Liver (tissue), 9 donors: ENCODE measurements at regions not wholly inside any gene's neighbourhood (a gene's known extent, or its start where the extent isn't known, plus 50 kb on each side); places are given as distances from the start of the nearest gene placed in this dataset. TPM values are rescaled to one million over a fixed set of nuclear protein-coding genes. Genes with fewer than 3 reads are reported as not detected.

Experiments
- DNase-seq: peaks from one replicate; pipeline ENCODE4 v3.0.0-alpha.2; 2017; ENCODE audit warnings: low spot score
- H3K27ac ChIP-seq, 2 donors: one replicate each; pipeline ENCODE4 v1.7.0; 2013; ENCODE audit warnings: inconsistent platforms in 2 of 2, low read length in 2 of 2, control low read depth in 1 of 2, low read depth in 1 of 2, mild to moderate bottlenecking in 1 of 2
- H3K27me3 ChIP-seq, 4 donors: one replicate each; pipeline versions ENCODE4 v1.6.1 to v1.7.0; 2013; ENCODE audit warnings: low read length in 3 of 4, inconsistent platforms in 1 of 4, mild to moderate bottlenecking in 1 of 4, moderate library complexity in 1 of 4; ENCODE audit not compliant: control insufficient read depth in 4 of 4, insufficient read depth in 4 of 4
- H3K36me3 ChIP-seq, 4 donors: one replicate each; pipeline versions ENCODE4 v1.6.1 to v1.7.0; 2013; ENCODE audit warnings: low read length in 3 of 4, mild to moderate bottlenecking in 3 of 4, low read depth in 1 of 4, moderate library complexity in 1 of 4; ENCODE audit not compliant: control insufficient read depth in 4 of 4, insufficient read depth in 3 of 4
- H3K4me1 ChIP-seq, 4 donors: one replicate each; pipeline versions ENCODE4 v1.6.1 to v1.7.0; 2013; ENCODE audit warnings: low read length in 3 of 4, mild to moderate bottlenecking in 3 of 4, moderate library complexity in 1 of 4; ENCODE audit not compliant: control insufficient read depth in 4 of 4, insufficient read depth in 4 of 4
- H3K4me3 ChIP-seq, 3 donors: one replicate each; pipeline versions ENCODE4 v1.6.1 to v1.7.0; 2013; ENCODE audit warnings: low read length in 3 of 3, control low read depth in 1 of 3, low read depth in 1 of 3, mild to moderate bottlenecking in 1 of 3
- H3K9ac ChIP-seq, 2 donors: one replicate each; pipeline ENCODE4 v1.7.0; 2013; ENCODE audit warnings: low read length in 2 of 2, mild to moderate bottlenecking in 2 of 2, moderate library complexity in 2 of 2, control low read depth in 1 of 2, low read depth in 1 of 2
- H3K9me3 ChIP-seq, 4 donors: one replicate each; pipeline versions ENCODE4 v1.6.1 to v1.7.0; 2013; ENCODE audit warnings: low read length in 3 of 4; ENCODE audit not compliant: control insufficient read depth in 4 of 4
- EGR1 ChIP-seq, 2 donors: IDR thresholded peaks; 2 replicates each; pipeline ENCODE4 v1.6.1; 2016 to 2018; ENCODE audit warnings: antibody characterized with exemption in 2 of 2, low read depth in 2 of 2
- FOXA1 ChIP-seq: IDR thresholded peaks from 2 replicates; pipeline ENCODE4 v1.6.1; 2016; ENCODE audit warnings: antibody characterized with exemption
- FOXA2 ChIP-seq: IDR thresholded peaks from 2 replicates; pipeline ENCODE4 v1.6.1; 2016; ENCODE audit warnings: antibody characterized with exemption
- GABPA ChIP-seq, 2 donors: IDR thresholded peaks in 1 of 2; conservative IDR thresholded peaks in 1 of 2; 2 replicates each; pipeline ENCODE4 v1.6.1; 2016; ENCODE audit warnings: antibody characterized with exemption in 2 of 2, mild to moderate bottlenecking in 1 of 2, moderate library complexity in 1 of 2
- HNF4A ChIP-seq, 2 donors: conservative IDR thresholded peaks; 2 replicates each; pipeline ENCODE4 v1.6.1; 2016; ENCODE audit warnings: antibody characterized with exemption in 2 of 2, mild to moderate bottlenecking in 2 of 2
- HNF4G ChIP-seq: IDR thresholded peaks from 2 replicates; pipeline ENCODE4 v1.6.1; 2016; ENCODE audit warnings: antibody characterized with exemption
- JUND ChIP-seq, 2 donors: IDR thresholded peaks; 2 replicates each; pipeline ENCODE4 v1.6.1; 2016; ENCODE audit warnings: antibody characterized with exemption in 2 of 2
- NR2F2 ChIP-seq: IDR thresholded peaks from 2 replicates; pipeline ENCODE4 v1.6.1; 2016; ENCODE audit warnings: antibody characterized with exemption
- RAD21 ChIP-seq, 2 donors: IDR thresholded peaks; 2 replicates each; pipeline ENCODE4 v1.6.1; 2016; ENCODE audit warnings: antibody characterized with exemption in 2 of 2, mild to moderate bottlenecking in 2 of 2
- REST ChIP-seq: IDR thresholded peaks from 2 replicates; pipeline ENCODE4 v1.6.1; 2016; ENCODE audit warnings: antibody characterized with exemption, mild to moderate bottlenecking
- RXRA ChIP-seq, 2 donors: IDR thresholded peaks; 2 replicates each; pipeline ENCODE4 v1.6.1; 2017 to 2018; ENCODE audit warnings: antibody characterized with exemption in 2 of 2, mild to moderate bottlenecking in 1 of 2
- SP1 ChIP-seq: IDR thresholded peaks from 2 replicates; pipeline ENCODE4 v1.6.1; 2018; ENCODE audit warnings: antibody characterized with exemption, mild to moderate bottlenecking
- TAF1 ChIP-seq: conservative IDR thresholded peaks from 2 replicates; pipeline ENCODE4 v1.6.1; 2016; ENCODE audit warnings: antibody characterized with exemption, mild to moderate bottlenecking
- YY1 ChIP-seq: IDR thresholded peaks from 2 replicates; pipeline ENCODE4 v1.6.1; 2016; ENCODE audit warnings: antibody characterized with exemption, mild to moderate bottlenecking
- ZBTB33 ChIP-seq: IDR thresholded peaks from 2 replicates; pipeline ENCODE4 v1.6.1; 2016; ENCODE audit warnings: antibody characterized with exemption
- WGBS: extraction: QIAGEN DNeasy Blood & Tissue Kit; methylation state at CpG from one replicate; pipeline ENCODE4 v1.1.7; 2013; 5-methylcytosine and 5-hydroxymethylcytosine counted together
- small RNA-seq: library from RNA; depleted of rRNA; stranded (forward); fragments of <200 nt; gene quantifications from one replicate; pipeline ENCODE3, GENCODE V24; 2014
- TF ChIP-seq, protein P1 (sequence below): fragments of 150-350 bp; IDR thresholded peaks from 2 replicates; pipeline ENCODE4 v1.5.1; 2017; ENCODE audit warnings: improper control_type of control experiment, low read depth, low read length; ENCODE audit not compliant: missing input control
- TF ChIP-seq, protein P2 (sequence below): IDR thresholded peaks from 2 replicates; pipeline ENCODE4 v1.6.1; 2016; ENCODE audit warnings: antibody characterized with exemption
- TF ChIP-seq, protein P3 (sequence below): IDR thresholded peaks from 2 replicates; pipeline ENCODE4 v1.6.1; 2016; ENCODE audit warnings: antibody characterized with exemption
- donor health status: healthy.
- donor health status: healthy.
- donor health status: healthy.
- donor health status: healthy.
- donor health status: healthy.

- no peak overlapping the region for H3K27ac ChIP-seq
- no peaks in the 10 kb centered on the region for H3K36me3 ChIP-seq
- H3K9ac ChIP-seq: no peak overlapping the region
- 94% methylated on average over 4 of the region's 4 CpGs for WGBS
- no peaks in the 10 kb centered on the region for H3K4me1 ChIP-seq
- no peak for DNase-seq
- peaks cover 2 to 12% (median 3%) of the 10 kb centered on the region in 4 donors for H3K9me3 ChIP-seq
- TF ChIP-seq TAF1: no peak
- no peak for TF ChIP-seq FOXA2
- H3K27me3 ChIP-seq: peaks cover 0 to 2% (median 0%) of the 10 kb centered on the region in 4 donors
- no peak overlapping the region for H3K4me3 ChIP-seq
Observed at GRCh38 chr2:65483763-65484162, 51.4 kb upstream of the SPRED2 start.

- WGBS: 69% methylated on average over 3 of the region's 3 CpGs
- no peak overlapping the region for H3K27ac ChIP-seq
- H3K4me3 ChIP-seq: no peak overlapping the region
- no peaks in the 10 kb centered on the region for H3K36me3 ChIP-seq
- H3K4me1 ChIP-seq: no peaks in the 10 kb centered on the region
- H3K9me3 ChIP-seq: peaks cover 0 to 5% (median 2%) of the 10 kb centered on the region in 4 donors
- H3K27me3 ChIP-seq: peaks cover 0 to 2% (median 0%) of the 10 kb centered on the region in 4 donors
- H3K9ac ChIP-seq: no peak overlapping the region
- no peak for DNase-seq
- no peak for TF ChIP-seq TAF1
- TF ChIP-seq, protein P1, sequence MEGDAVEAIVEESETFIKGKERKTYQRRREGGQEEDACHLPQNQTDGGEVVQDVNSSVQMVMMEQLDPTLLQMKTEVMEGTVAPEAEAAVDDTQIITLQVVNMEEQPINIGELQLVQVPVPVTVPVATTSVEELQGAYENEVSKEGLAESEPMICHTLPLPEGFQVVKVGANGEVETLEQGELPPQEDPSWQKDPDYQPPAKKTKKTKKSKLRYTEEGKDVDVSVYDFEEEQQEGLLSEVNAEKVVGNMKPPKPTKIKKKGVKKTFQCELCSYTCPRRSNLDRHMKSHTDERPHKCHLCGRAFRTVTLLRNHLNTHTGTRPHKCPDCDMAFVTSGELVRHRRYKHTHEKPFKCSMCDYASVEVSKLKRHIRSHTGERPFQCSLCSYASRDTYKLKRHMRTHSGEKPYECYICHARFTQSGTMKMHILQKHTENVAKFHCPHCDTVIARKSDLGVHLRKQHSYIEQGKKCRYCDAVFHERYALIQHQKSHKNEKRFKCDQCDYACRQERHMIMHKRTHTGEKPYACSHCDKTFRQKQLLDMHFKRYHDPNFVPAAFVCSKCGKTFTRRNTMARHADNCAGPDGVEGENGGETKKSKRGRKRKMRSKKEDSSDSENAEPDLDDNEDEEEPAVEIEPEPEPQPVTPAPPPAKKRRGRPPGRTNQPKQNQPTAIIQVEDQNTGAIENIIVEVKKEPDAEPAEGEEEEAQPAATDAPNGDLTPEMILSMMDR: no peak
- TF ChIP-seq, protein P2, sequence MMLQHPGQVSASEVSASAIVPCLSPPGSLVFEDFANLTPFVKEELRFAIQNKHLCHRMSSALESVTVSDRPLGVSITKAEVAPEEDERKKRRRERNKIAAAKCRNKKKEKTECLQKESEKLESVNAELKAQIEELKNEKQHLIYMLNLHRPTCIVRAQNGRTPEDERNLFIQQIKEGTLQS: no peak
- TF ChIP-seq RXRA (IDR thresholded peaks at IDR 0.05): no peak
- TF ChIP-seq RAD21 (IDR thresholded peaks at IDR 0.05): no peak
- TF ChIP-seq HNF4A (conservative IDR thresholded peaks at IDR 0.05): no peak
- no peak for TF ChIP-seq HNF4G
- no peak for TF ChIP-seq REST
- TF ChIP-seq ZBTB33: no peak
- no peak for TF ChIP-seq SP1
- no peak for TF ChIP-seq GABPA (IDR thresholded peaks at IDR 0.05 in 1 of 2, conservative IDR thresholded peaks at IDR 0.05 in 1 of 2)
- no peak for TF ChIP-seq JUND (IDR thresholded peaks at IDR 0.05)
- no peak for TF ChIP-seq FOXA2
- no peak for TF ChIP-seq FOXA1
- TF ChIP-seq YY1: no peak
- TF ChIP-seq EGR1 (IDR thresholded peaks at IDR 0.05; ENCODE audit: low read depth in 2 of 2): no peak
- no peak for TF ChIP-seq NR2F2
- TF ChIP-seq, protein P3, sequence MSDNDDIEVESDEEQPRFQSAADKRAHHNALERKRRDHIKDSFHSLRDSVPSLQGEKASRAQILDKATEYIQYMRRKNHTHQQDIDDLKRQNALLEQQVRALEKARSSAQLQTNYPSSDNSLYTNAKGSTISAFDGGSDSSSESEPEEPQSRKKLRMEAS: no peak
Observed at GRCh38 chr2:65482971-65483370, 50.6 kb upstream of the SPRED2 start.

Small RNA genes lying in the stretch of these regions (small RNA-seq; reads per million reads assigned to genes)
- gene MIR4778: not detected
- not detected for gene RN7SL635P
- gene VTRNA2-2P: not detected
